Esophagus squamous epithelium (tissue), 5 donors: ENCODE measurements at regions not wholly inside any gene's neighbourhood (a gene's known extent, or its start where the extent isn't known, plus 50 kb on each side); places are given as distances from the start of the nearest gene placed in this dataset.

Experiments
- DNase-seq: peaks from one replicate; lab custom pipeline; 2025; lab: John Stamatoyannopoulos, UW
- H3K27ac ChIP-seq, 4 donors: fragments of 200-600 bp; sonication (generic); one replicate each; pipeline ENCODE4 v1.5.1; 2016 to 2019; ENCODE audit warnings: mild to moderate bottlenecking in 1 of 4
- H3K27me3 ChIP-seq, 4 donors: fragments of 200-600 bp; sonication (generic); 1 replicate in 3 of 4; 2 replicates in 1 of 4; pipeline versions ENCODE4 v1.5.1 to v1.6.0; 2017 to 2021; ENCODE audit warnings: antibody characterized with exemption in 1 of 4
- H3K36me3 ChIP-seq, 3 donors: fragments of 200-600 bp; sonication (generic); one replicate each; pipeline ENCODE4 v1.5.1; 2016 to 2019
- H3K4me1 ChIP-seq, 3 donors: fragments of 200-600 bp; sonication (generic); one replicate each; pipeline ENCODE4 v1.5.1; 2017 to 2019
- H3K4me3 ChIP-seq, 4 donors: fragments of 200-600 bp; sonication (generic); 1 replicate in 3 of 4; 2 replicates in 1 of 4; pipeline ENCODE4 v1.5.1; 2016 to 2019; ENCODE audit warnings: mild to moderate bottlenecking in 2 of 4, moderate library complexity in 1 of 4
- H3K9me3 ChIP-seq, 3 donors: fragments of 200-600 bp; sonication (generic); one replicate each; pipeline ENCODE4 v1.5.1; 2016 to 2019
- CTCF ChIP-seq, 6 experiments: fragments of 450-650 bp in 4 of 6; fragments of 200-600 bp in 2 of 6; sonication (generic) in 2 of 6; IDR thresholded peaks; one replicate each; pipeline ENCODE4 v1.5.1; 2016 to 2019; ENCODE audit warnings: antibody characterized with exemption in 6 of 6, mild to moderate bottlenecking in 4 of 6, moderate library complexity in 4 of 6
- POLR2A ChIP-seq, 4 donors: fragments of 450-650 bp; IDR thresholded peaks; one replicate each; pipeline ENCODE4 v1.6.1; 2017; ENCODE audit warnings: antibody characterized with exemption in 4 of 4, mild to moderate bottlenecking in 4 of 4, moderate library complexity in 3 of 4
- WGBS, 2 donors: methylation state at CpG; one replicate each; pipeline ENCODE4 v1.1.5; 2018; 5-methylcytosine and 5-hydroxymethylcytosine counted together
- intact Hi-C: fragments of 100-400 bp; cut with DNase I; formaldehyde crosslinking; loops from one replicate; pipeline ENCODE4 v1.15.0; 2022
- donor health status: DM: yes; HTN: yes; CAD: no.

- WGBS, 2 donors, result 35 to 39% methylated on average over 2 of the region's 2 CpGs
- intact Hi-C loops, result no loop called here
- Histone ChIP-seq H3K36me3 (no peaks in the 10 kb centered on the region), H3K27me3 (no peaks in the 10 kb centered on the region), H3K4me3 (no peak overlapping the region), H3K9me3 (no peaks in the 10 kb centered on the region), H3K27ac (no peak overlapping the region), H3K4me1 (no peaks in the 10 kb centered on the region)
- DNase-seq, result no peak
- TF ChIP-seq CTCF (IDR thresholded peaks at IDR 0.05) (no peak), POLR2A (IDR thresholded peaks at IDR 0.05) (no peak)
Measured at GRCh38 chr13:39803156-39803555, 147.7 kb downstream of the COG6 start.

- WGBS, 2 donors, result 21 to 42% methylated on average over 1 of the region's 1 CpG
- H3K27me3 ChIP-seq, result no peaks in the 10 kb centered on the region
- DNase-seq, result no peak
Measured at GRCh38 chr13:39803851-39804250, 148.4 kb downstream of the COG6 start.

GRCh38 chr13:39804332-39805210 is 149.1 kb downstream of the COG6 start:
- WGBS, 2 donors, result 74 to 84% methylated on average over 5 of the region's 5 CpGs
- no peaks in the 10 kb centered on the region for H3K27me3 ChIP-seq
- intact Hi-C loops, result no loop called here

More at GRCh38 chr13:39803851-39804250, 148.4 kb downstream of the COG6 start:
- H3K36me3 ChIP-seq, result no peaks in the 10 kb centered on the region
- intact Hi-C loops, result no loop called here
- H3K9me3 ChIP-seq, result no peaks in the 10 kb centered on the region
- TF ChIP-seq CTCF (IDR thresholded peaks at IDR 0.05) (no peak), POLR2A (IDR thresholded peaks at IDR 0.05) (no peak)
- H3K27ac ChIP-seq, result no peak overlapping the region
- H3K4me3 ChIP-seq, result no peak overlapping the region
- no peaks in the 10 kb centered on the region for H3K4me1 ChIP-seq

GRCh38 chr13:39809466-39809865 is 154.0 kb downstream of the COG6 start:
- H3K27me3 ChIP-seq, result no peaks in the 10 kb centered on the region
- 77 to 86% methylated on average over 1 of the region's 1 CpG for WGBS, 2 donors

More at GRCh38 chr13:39804332-39805210, 149.1 kb downstream of the COG6 start:
- no peak overlapping the region for H3K27ac ChIP-seq
- no peak for TF ChIP-seq POLR2A (IDR thresholded peaks at IDR 0.05)
- no peak for TF ChIP-seq CTCF (IDR thresholded peaks at IDR 0.05)
- DNase-seq, result no peak
- no peak overlapping the region for H3K4me3 ChIP-seq
- H3K36me3 ChIP-seq, result no peaks in the 10 kb centered on the region
- no peaks in the 10 kb centered on the region for H3K4me1 ChIP-seq
- no peaks in the 10 kb centered on the region for H3K9me3 ChIP-seq

More at GRCh38 chr13:39809466-39809865, 154.0 kb downstream of the COG6 start:
- H3K36me3 ChIP-seq, result no peaks in the 10 kb centered on the region
- H3K9me3 ChIP-seq, result no peaks in the 10 kb centered on the region
- TF ChIP-seq CTCF (IDR thresholded peaks at IDR 0.05) (no peak), POLR2A (IDR thresholded peaks at IDR 0.05) (no peak)
- intact Hi-C loops, result no loop called here
- DNase-seq, result no peak
- H3K4me3 ChIP-seq, result no peak overlapping the region
- no peak overlapping the region for H3K27ac ChIP-seq
- H3K4me1 ChIP-seq, result no peaks in the 10 kb centered on the region
